ENCODE measurements at regions not wholly inside any gene's neighbourhood (a gene's known extent, or its start where the extent isn't known, plus 50 kb on each side); places are given as distances from the start of the nearest gene placed in this dataset.

DNA sequence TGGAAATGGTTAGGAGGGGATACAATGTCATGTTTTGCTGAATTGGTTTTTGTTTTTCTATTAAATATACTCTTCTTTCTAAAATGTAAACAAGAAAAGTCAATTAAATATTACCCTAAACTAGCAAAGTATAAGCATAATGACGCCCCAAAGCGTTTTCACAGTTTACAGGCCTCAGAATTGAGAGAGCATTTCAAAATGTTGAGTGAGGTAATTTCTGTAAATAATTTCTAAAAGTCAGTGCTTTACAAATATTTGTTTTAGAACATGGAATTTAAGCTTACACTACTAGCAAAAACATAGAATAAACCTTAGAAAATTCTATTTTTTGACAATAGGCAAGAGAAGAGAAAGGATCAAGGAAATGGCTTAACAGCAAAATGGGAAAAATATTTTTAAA is 958.4 kb upstream of the USP15 start:
- TF ChIP-seq NFRKB (IDR thresholded peaks at IDR 0.05), result no peak
- no peak for TF ChIP-seq TARDBP (IDR thresholded peaks at IDR 0.05)
- TF ChIP-seq FOXA1 (IDR thresholded peaks at IDR 0.05), result no peak
- no peak for TF ChIP-seq L3MBTL2 (conservative IDR thresholded peaks at IDR 0.05)

All from HEK293T (cell line).